Subcutaneous abdominal adipose tissue (tissue), 5 donors: ENCODE measurements at regions not wholly inside any gene's neighbourhood (a gene's known extent, or its start where the extent isn't known, plus 50 kb on each side); places are given as distances from the start of the nearest gene placed in this dataset.

ENCODE experiments used
- H3K27ac ChIP-seq: one replicate; pipeline ENCODE4 v1.7.0; 2013; ENCODE audit warnings: low read depth, mild to moderate bottlenecking, inconsistent platforms, low read length, moderate library complexity
- H3K27me3 ChIP-seq, 5 donors: one replicate each; pipeline ENCODE4 v1.7.0; 2013; ENCODE audit warnings: low read length in 5 of 5, inconsistent platforms in 1 of 5; ENCODE audit not compliant: control insufficient read depth in 5 of 5, insufficient read depth in 4 of 5
- H3K36me3 ChIP-seq, 5 donors: one replicate each; pipeline ENCODE4 v1.7.0; 2013; ENCODE audit warnings: low read length in 5 of 5; ENCODE audit not compliant: control insufficient read depth in 5 of 5, insufficient read depth in 5 of 5
- H3K4me1 ChIP-seq, 5 donors: one replicate each; pipeline ENCODE4 v1.7.0; 2013; ENCODE audit warnings: low read length in 5 of 5, mild to moderate bottlenecking in 3 of 5, moderate library complexity in 1 of 5; ENCODE audit not compliant: control insufficient read depth in 5 of 5, insufficient read depth in 5 of 5
- H3K4me3 ChIP-seq, 5 donors: one replicate each; pipeline ENCODE4 v1.7.0; 2013; ENCODE audit warnings: low read length in 5 of 5, low read depth in 1 of 5
- H3K9ac ChIP-seq, 5 donors: one replicate each; pipeline ENCODE4 v1.7.0; 2013; ENCODE audit warnings: low read length in 5 of 5, mild to moderate bottlenecking in 4 of 5, moderate library complexity in 3 of 5
- H3K9me3 ChIP-seq, 5 donors: one replicate each; pipeline ENCODE4 v1.7.0; 2013; ENCODE audit warnings: low read length in 5 of 5; ENCODE audit not compliant: control insufficient read depth in 5 of 5
- donor health status: healthy.
- donor health status: healthy.
- donor health status: healthy.
- donor health status: healthy.
- donor health status: healthy.

DNA sequence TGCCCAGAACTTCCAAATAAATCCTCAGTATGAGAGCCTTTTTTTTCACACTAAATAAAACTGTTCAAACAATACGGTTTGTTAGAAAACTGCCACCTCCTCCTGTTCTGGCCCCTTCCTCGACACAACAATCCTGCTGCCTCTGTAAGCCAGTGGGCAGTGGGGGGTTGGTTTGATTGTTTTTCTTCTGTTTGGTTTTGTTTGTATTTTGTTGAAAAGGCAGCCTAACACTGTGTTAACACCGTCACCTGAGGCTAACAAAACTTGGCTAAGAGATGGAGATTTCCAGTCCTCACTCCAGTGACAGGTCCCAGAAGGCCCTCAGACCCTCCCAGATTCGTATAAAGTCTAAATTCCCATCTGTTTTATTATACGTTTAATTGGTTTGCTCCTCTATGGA is 402.1 kb downstream of the ZNF521 start:
- Histone ChIP-seq H3K27me3 (no peaks in the 10 kb centered on the region), H3K9ac (no peak overlapping the region)

DNA sequence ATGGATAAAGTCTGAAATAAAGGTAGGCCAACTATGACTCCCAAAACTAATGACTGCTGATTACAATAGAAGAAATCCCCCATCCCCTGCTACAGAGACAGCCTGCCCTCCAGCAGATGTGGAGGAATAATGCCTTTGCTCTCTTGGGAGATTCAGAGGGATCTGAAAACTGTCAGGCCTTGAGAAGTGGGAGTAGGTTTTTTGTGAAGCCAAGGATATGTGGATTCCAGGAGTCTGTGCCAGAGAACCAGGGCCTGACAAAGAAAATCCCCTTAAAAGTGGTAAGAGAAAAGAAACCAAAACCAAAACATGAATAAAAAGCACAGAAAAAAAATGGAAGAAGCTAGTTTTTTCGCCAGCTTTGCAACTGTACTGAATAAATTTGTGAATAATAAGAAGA is 397.6 kb downstream of the ZNF521 start:
- no peak overlapping the region for H3K27ac ChIP-seq
- H3K9ac ChIP-seq, result no peak overlapping the region
- H3K9me3 ChIP-seq, result no peaks in the 10 kb centered on the region
- no peak overlapping the region for H3K4me3 ChIP-seq
- no peaks in the 10 kb centered on the region for H3K27me3 ChIP-seq
- H3K36me3 ChIP-seq, result no peaks in the 10 kb centered on the region
- no peaks in the 10 kb centered on the region for H3K4me1 ChIP-seq

More for the DNA sequence above, 402.1 kb downstream of the ZNF521 start:
- no peaks in the 10 kb centered on the region for H3K36me3 ChIP-seq
- H3K27ac ChIP-seq, result no peak overlapping the region
- H3K4me3 ChIP-seq, result no peak overlapping the region
- no peaks in the 10 kb centered on the region for H3K4me1 ChIP-seq
- H3K9me3 ChIP-seq, result no peaks in the 10 kb centered on the region

GRCh38 chr18:24958001-24958400 is 394.0 kb downstream of the ZNF521 start:
- Histone ChIP-seq H3K27ac (no peak overlapping the region), H3K9me3 (no peaks in the 10 kb centered on the region), H3K9ac (no peak overlapping the region), H3K27me3 (no peaks in the 10 kb centered on the region), H3K36me3 (no peaks in the 10 kb centered on the region), H3K4me1 (no peaks in the 10 kb centered on the region), H3K4me3 (no peak overlapping the region)

DNA sequence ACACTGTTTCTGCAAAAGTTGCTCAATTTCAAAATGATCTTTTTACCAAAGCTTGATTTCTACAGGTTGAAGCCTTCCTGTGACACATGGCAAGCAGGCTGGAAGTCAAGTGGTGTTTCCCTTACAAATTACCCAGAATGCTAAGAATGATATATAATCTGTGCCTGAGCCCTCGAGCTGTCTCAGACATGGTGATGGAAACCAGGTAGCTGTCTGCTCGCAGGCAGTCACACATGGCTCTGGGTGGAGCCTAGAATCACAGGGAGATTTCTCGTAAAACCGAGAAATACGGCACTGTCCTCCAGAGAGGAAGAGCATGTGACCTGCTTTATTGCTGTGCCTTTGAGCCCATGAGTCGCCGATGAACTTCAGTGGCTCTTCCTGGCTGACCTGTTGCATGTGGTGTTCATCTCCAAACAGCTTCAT is 392.9 kb downstream of the ZNF521 start:
- H3K27me3 ChIP-seq, result no peaks in the 10 kb centered on the region
- no peak overlapping the region for H3K4me3 ChIP-seq
- H3K36me3 ChIP-seq, result no peaks in the 10 kb centered on the region
- no peak overlapping the region for H3K9ac ChIP-seq
- no peaks in the 10 kb centered on the region for H3K4me1 ChIP-seq
- no peaks in the 10 kb centered on the region for H3K9me3 ChIP-seq
- H3K27ac ChIP-seq, result no peak overlapping the region

GRCh38 chr18:24964216-24964615 is 387.8 kb downstream of the ZNF521 start:
- no peaks in the 10 kb centered on the region for H3K27me3 ChIP-seq
- no peaks in the 10 kb centered on the region for H3K36me3 ChIP-seq
- no peaks in the 10 kb centered on the region for H3K9me3 ChIP-seq
- no peak overlapping the region for H3K9ac ChIP-seq
- no peaks in the 10 kb centered on the region for H3K4me1 ChIP-seq
- no peak overlapping the region for H3K4me3 ChIP-seq
- H3K27ac ChIP-seq, result no peak overlapping the region

DNA sequence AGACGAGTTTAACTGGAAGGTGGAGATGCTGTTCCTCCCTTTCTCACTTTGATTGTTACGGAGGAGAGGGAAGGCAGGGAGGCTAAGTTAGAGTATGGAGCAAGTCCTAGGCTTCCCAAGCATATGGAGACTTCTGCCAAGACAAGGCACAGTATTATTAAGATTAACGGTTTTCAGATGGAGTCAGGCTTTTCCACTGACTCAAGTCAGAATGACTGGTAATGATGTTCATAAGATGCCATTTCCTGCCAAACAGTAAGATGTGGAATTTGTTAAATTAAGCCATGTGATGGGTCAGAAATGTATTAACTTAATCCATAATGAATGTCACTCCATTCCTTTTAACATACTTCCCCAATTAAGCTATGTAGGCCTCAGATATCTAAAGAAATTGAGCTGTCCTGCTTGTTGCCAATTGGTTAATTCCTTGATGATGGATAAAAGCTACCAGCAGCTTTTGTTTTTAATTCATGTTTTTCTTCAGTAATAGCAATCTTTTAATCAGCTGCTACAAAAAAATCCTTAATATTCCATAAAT is 383.7 kb downstream of the ZNF521 start:
- no peaks in the 10 kb centered on the region for H3K9me3 ChIP-seq
- H3K4me1 ChIP-seq, result no peaks in the 10 kb centered on the region
- H3K27me3 ChIP-seq, result no peaks in the 10 kb centered on the region
- H3K27ac ChIP-seq, result no peak overlapping the region
- no peak overlapping the region for H3K4me3 ChIP-seq
- no peaks in the 10 kb centered on the region for H3K36me3 ChIP-seq
- no peak overlapping the region for H3K9ac ChIP-seq

- no peak overlapping the region for H3K4me3 ChIP-seq
- H3K27me3 ChIP-seq, result no peaks in the 10 kb centered on the region
Observed at GRCh38 chr18:24972577-24972976, 379.4 kb downstream of the ZNF521 start.

DNA sequence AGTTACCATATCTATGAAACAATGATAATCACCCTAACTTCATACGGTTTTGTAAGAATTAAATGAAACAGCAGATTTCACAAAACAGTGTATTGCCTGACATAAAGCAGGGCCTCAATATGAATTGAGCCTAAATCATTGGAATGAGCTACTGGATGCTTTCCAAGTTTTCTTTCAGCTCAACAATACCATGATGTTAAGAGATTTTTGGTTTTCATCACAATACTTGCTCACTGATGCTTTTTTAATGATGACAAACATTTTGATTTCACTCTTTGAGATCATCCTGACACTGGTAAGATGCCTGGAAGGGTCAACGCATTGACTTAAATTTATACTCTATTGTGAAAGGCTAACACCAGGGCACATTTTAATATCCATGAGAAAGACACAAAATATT is 377.5 kb downstream of the ZNF521 start:
- Histone ChIP-seq H3K9me3 (no peaks in the 10 kb centered on the region), H3K27me3 (no peaks in the 10 kb centered on the region), H3K27ac (no peak overlapping the region), H3K4me3 (no peak overlapping the region), H3K4me1 (no peaks in the 10 kb centered on the region), H3K9ac (no peak overlapping the region), H3K36me3 (no peaks in the 10 kb centered on the region)

More at GRCh38 chr18:24972577-24972976, 379.4 kb downstream of the ZNF521 start:
- no peaks in the 10 kb centered on the region for H3K36me3 ChIP-seq
- H3K27ac ChIP-seq, result no peak overlapping the region
- H3K4me1 ChIP-seq, result no peaks in the 10 kb centered on the region
- no peak overlapping the region for H3K9ac ChIP-seq
- H3K9me3 ChIP-seq, result no peaks in the 10 kb centered on the region

DNA sequence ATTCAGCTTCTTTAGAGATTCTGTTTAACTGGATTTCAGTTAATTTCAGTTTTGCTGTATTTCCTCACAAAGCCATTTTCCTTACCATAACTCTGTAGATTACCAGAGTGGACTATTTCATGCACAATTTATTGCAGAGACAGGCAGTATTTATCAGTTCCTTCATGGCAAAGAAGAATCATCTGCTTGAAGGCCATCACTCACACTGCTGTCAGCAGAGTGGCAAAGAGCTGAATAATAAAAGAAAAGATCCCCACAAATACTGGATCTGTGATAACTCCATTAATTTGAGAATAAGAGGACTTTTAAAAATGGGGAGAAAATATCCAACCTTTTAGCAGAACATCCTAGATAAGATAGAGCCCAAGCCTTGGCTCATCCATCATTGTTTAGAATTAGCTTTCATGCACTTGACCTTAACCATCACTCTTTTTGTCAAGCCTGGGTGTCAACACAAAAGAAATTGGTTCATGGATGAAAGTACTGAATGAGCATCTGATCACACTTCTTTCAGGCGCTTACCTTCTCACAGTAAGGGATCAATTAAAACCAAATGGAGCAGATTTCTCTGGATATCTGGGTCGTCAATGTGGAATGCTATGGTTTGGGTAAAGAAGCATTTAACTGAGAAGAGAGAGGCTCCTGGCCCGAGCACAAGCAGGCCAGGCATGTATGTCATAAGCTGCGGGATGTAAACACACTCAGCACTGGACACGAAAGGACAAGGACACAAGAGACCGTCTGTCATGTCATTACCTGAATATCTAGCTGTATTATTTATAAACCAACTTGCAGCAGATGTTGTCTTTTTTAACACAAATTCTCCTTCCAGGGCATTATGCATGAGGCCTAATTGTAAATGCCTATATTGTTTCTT is 376.2 kb downstream of the ZNF521 start:
- Histone ChIP-seq H3K4me1 (no peaks in the 10 kb centered on the region), H3K36me3 (no peaks in the 10 kb centered on the region), H3K27ac (no peak overlapping the region), H3K9ac (no peak overlapping the region), H3K4me3 (no peak overlapping the region), H3K9me3 (no peaks in the 10 kb centered on the region), H3K27me3 (no peaks in the 10 kb centered on the region)

- no peaks in the 10 kb centered on the region for H3K27me3 ChIP-seq
- H3K9ac ChIP-seq, result no peak overlapping the region
- H3K9me3 ChIP-seq, result no peaks in the 10 kb centered on the region
- no peak overlapping the region for H3K27ac ChIP-seq
- H3K4me3 ChIP-seq, result no peak overlapping the region
- no peaks in the 10 kb centered on the region for H3K36me3 ChIP-seq
- no peaks in the 10 kb centered on the region for H3K4me1 ChIP-seq
Observed at GRCh38 chr18:24976502-24976901, 375.5 kb downstream of the ZNF521 start.
